HEK293 (cell line): ENCODE measurements at regions not wholly inside any gene's neighbourhood (a gene's known extent, or its start where the extent isn't known, plus 50 kb on each side); places are given as distances from the start of the nearest gene placed in this dataset.

Experiments
- CTCF ChIA-PET: fragments of 350-600 bp; formaldehyde crosslinking; extraction: SDS; loops from one replicate; lab custom pipeline; 2021; ENCODE audit warnings: antibody characterized with exemption; lab: Yijun Ruan, JAX
- POLR2A ChIA-PET: fragments of 300-600 bp; formaldehyde crosslinking; extraction: SDS; loops from one replicate; lab custom pipeline; 2020; ENCODE audit warnings: antibody characterized with exemption, inconsistent platforms; lab: Yijun Ruan, JAX
- H3K27ac ChIP-seq: fragments of 200-500 bp; sonication (Bioruptor generic); 2 replicates; pipeline ENCODE4 v1.5.1; 2014; ENCODE audit warnings: low read depth, low read length, control low read depth, inconsistent platforms; ENCODE audit errors: extremely low read depth
- H3K36me3 ChIP-seq, 2 experiments: fragments of 200-500 bp in 1 of 2; sonication (Bioruptor generic) in 1 of 2; 1 replicate in 1 of 2; 2 replicates in 1 of 2; pipeline ENCODE4 v1.5.1; 2014 to 2017; ENCODE audit warnings: inconsistent platforms in 2 of 2, low read length in 2 of 2; ENCODE audit not compliant: control insufficient read depth in 2 of 2, insufficient read depth in 1 of 2
- H3K4me1 ChIP-seq: fragments of 200-500 bp; sonication (Bioruptor generic); 2 replicates; pipeline ENCODE4 v1.5.1; 2014; ENCODE audit warnings: mild to moderate bottlenecking, low read length, inconsistent platforms; ENCODE audit not compliant: control insufficient read depth, insufficient read depth
- H3K4me3 ChIP-seq: 2 replicates; pipeline ENCODE4 v1.5.1; 2011; ENCODE audit warnings: low read depth, mild to moderate bottlenecking, control low read depth, low read length, moderate library complexity
- H3K9me3 ChIP-seq: fragments of 200-500 bp; sonication (Bioruptor generic); 2 replicates; pipeline ENCODE4 v1.5.1; 2014; ENCODE audit warnings: low read depth, low read length, inconsistent platforms; ENCODE audit not compliant: control insufficient read depth, insufficient read depth
- GLIS2 ChIP-seq: fragments of 450-650 bp; formaldehyde crosslinking; IDR thresholded peaks from 2 replicates; pipeline ENCODE4 v1.5.1; 2016; ENCODE audit warnings: missing biosample characterization, missing genetic modification characterization
- SCRT1 ChIP-seq: fragments of 450-650 bp; formaldehyde crosslinking; IDR thresholded peaks from 2 replicates; pipeline ENCODE4 v1.5.1; 2016; ENCODE audit warnings: missing biosample characterization, missing genetic modification characterization, borderline replicate concordance
- SETDB1 ChIP-seq: IDR thresholded peaks from one replicate; pipeline ENCODE4 v1.6.1; 2017; ENCODE audit warnings: mild to moderate bottlenecking, low read length, moderate library complexity, mixed read lengths; ENCODE audit not compliant: insufficient read length
- ZBTB21 ChIP-seq: fragments of 450-650 bp; formaldehyde crosslinking; IDR thresholded peaks from 2 replicates; pipeline ENCODE4 v1.5.1; 2017; ENCODE audit warnings: missing biosample characterization, missing genetic modification characterization
- ZNF324 ChIP-seq: fragments of 450-650 bp; formaldehyde crosslinking; IDR thresholded peaks from 2 replicates; pipeline ENCODE4 v1.5.1; 2016; ENCODE audit warnings: missing biosample characterization, missing genetic modification characterization
- ZNF354C ChIP-seq: fragments of 450-650 bp; formaldehyde crosslinking; IDR thresholded peaks from 2 replicates; pipeline ENCODE4 v1.5.1; 2016; ENCODE audit warnings: missing biosample characterization, missing genetic modification characterization, low read depth, borderline replicate concordance
- ZNF366 ChIP-seq: fragments of 450-650 bp; formaldehyde crosslinking; conservative IDR thresholded peaks from 2 replicates; pipeline ENCODE4 v1.5.1; 2016; ENCODE audit warnings: missing biosample characterization, missing genetic modification characterization
- ZNF501 ChIP-seq: fragments of 450-650 bp; formaldehyde crosslinking; IDR thresholded peaks from 2 replicates; pipeline ENCODE4 v1.5.1; 2016; ENCODE audit warnings: missing biosample characterization, missing genetic modification characterization
- ZNF510 ChIP-seq: fragments of 450-650 bp; formaldehyde crosslinking; IDR thresholded peaks from 2 replicates; pipeline ENCODE4 v1.5.1; 2018; ENCODE audit warnings: mild to moderate bottlenecking, missing genetic modification characterization, missing biosample characterization; ENCODE audit not compliant: insufficient replicate concordance
- ZNF530 ChIP-seq: fragments of 450-650 bp; formaldehyde crosslinking; IDR thresholded peaks from 2 replicates; pipeline ENCODE4 v1.5.1; 2016; ENCODE audit warnings: low read depth, missing biosample characterization, missing genetic modification characterization
- ZNF544 ChIP-seq: fragments of 450-650 bp; formaldehyde crosslinking; IDR thresholded peaks from 2 replicates; pipeline ENCODE4 v1.5.0; 2017; ENCODE audit warnings: missing biosample characterization, missing genetic modification characterization
- ZNF561 ChIP-seq: fragments of 450-650 bp; IDR thresholded peaks from 2 replicates; pipeline ENCODE4 v1.5.1; 2018; ENCODE audit warnings: missing biosample characterization, missing genetic modification characterization, borderline replicate concordance
- ZNF600 ChIP-seq: fragments of 450-650 bp; formaldehyde crosslinking; IDR thresholded peaks from 2 replicates; pipeline ENCODE4 v1.5.1; 2016; ENCODE audit warnings: missing biosample characterization, missing genetic modification characterization
- ZSCAN5A ChIP-seq: fragments of 450-650 bp; formaldehyde crosslinking; IDR thresholded peaks from 2 replicates; pipeline ENCODE4 v1.5.1; 2016; ENCODE audit warnings: missing biosample characterization, missing genetic modification characterization
- TF ChIP-seq, protein P1 (sequence below): fragments of 450-650 bp; formaldehyde crosslinking; IDR thresholded peaks from 2 replicates; pipeline ENCODE4 v1.5.1; 2016; ENCODE audit warnings: missing biosample characterization, missing genetic modification characterization
- TF ChIP-seq, protein P2 (sequence below): fragments of 450-650 bp; formaldehyde crosslinking; IDR thresholded peaks from 2 replicates; pipeline ENCODE4 v1.5.1; 2016; ENCODE audit warnings: missing biosample characterization, missing genetic modification characterization
- TF ChIP-seq, protein P3 (sequence below): fragments of 450-650 bp; formaldehyde crosslinking; IDR thresholded peaks from 2 replicates; pipeline ENCODE4 v1.5.1; 2016; ENCODE audit warnings: missing biosample characterization, missing genetic modification characterization
- TF ChIP-seq, protein P4 (sequence below): fragments of 450-650 bp; formaldehyde crosslinking; IDR thresholded peaks from 2 replicates; pipeline ENCODE4 v1.5.1; 2016; ENCODE audit warnings: missing biosample characterization, missing genetic modification characterization
- TF ChIP-seq, protein P5 (sequence below): fragments of 450-650 bp; formaldehyde crosslinking; IDR thresholded peaks from 2 replicates; pipeline ENCODE4 v1.5.1; 2016; ENCODE audit warnings: missing biosample characterization, missing genetic modification characterization

DNA sequence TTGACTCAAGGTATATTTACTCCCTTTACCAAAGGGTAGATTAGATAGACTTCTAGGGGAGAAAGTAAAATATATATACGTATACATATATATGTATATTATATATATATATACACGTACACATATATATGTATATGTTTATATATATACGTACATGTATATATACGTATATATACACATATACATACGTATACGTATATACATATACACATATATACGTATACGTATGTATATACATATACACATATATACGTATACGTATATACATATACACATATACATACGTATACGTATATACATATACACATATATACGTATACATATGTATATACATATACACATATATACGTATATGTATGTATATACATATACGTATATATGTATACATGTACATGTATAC lies 430.5 kb upstream of the ANO3 start:
- POLR2A ChIA-PET: no interaction called here
- TF ChIP-seq SETDB1 (no peak), ZNF324 (tag by site-specific recombination) (no peak), ZBTB21 (tag by site-specific recombination) (no peak), ZNF501 (tag by site-specific recombination) (no peak), ZNF530 (tag by site-specific recombination) (no peak), ZNF544 (tag by site-specific recombination) (no peak), ZNF561 (tag by site-specific recombination) (no peak), ZNF600 (tag by site-specific recombination) (no peak), ZNF366 (tag by site-specific recombination) (no peak), ZNF510 (tag by site-specific recombination) (no peak), SCRT1 (no peak), GLIS2 (tag by site-specific recombination) (no peak)
- TF ChIP-seq, protein P1, sequence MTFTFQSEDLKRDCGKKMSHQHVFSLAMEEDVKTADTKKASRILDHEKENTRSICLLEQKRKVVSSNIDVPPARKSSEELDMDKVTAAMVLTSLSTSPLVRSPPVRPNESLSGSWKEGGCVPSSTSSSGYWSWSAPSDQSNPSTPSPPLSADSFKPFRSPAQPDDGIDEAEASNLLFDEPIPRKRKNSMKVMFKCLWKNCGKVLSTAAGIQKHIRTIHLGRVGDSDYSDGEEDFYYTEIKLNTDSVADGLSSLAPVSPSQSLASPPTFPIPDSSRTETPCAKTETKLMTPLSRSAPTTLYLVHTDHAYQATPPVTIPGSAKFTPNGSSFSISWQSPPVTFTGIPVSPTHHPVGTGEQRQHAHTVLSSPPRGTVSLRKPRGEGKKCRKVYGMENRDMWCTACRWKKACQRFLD (tag by site-specific recombination): no peak
- TF ChIP-seq, protein P2, sequence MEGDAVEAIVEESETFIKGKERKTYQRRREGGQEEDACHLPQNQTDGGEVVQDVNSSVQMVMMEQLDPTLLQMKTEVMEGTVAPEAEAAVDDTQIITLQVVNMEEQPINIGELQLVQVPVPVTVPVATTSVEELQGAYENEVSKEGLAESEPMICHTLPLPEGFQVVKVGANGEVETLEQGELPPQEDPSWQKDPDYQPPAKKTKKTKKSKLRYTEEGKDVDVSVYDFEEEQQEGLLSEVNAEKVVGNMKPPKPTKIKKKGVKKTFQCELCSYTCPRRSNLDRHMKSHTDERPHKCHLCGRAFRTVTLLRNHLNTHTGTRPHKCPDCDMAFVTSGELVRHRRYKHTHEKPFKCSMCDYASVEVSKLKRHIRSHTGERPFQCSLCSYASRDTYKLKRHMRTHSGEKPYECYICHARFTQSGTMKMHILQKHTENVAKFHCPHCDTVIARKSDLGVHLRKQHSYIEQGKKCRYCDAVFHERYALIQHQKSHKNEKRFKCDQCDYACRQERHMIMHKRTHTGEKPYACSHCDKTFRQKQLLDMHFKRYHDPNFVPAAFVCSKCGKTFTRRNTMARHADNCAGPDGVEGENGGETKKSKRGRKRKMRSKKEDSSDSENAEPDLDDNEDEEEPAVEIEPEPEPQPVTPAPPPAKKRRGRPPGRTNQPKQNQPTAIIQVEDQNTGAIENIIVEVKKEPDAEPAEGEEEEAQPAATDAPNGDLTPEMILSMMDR (tag by site-specific recombination): no peak
- TF ChIP-seq, protein P3, sequence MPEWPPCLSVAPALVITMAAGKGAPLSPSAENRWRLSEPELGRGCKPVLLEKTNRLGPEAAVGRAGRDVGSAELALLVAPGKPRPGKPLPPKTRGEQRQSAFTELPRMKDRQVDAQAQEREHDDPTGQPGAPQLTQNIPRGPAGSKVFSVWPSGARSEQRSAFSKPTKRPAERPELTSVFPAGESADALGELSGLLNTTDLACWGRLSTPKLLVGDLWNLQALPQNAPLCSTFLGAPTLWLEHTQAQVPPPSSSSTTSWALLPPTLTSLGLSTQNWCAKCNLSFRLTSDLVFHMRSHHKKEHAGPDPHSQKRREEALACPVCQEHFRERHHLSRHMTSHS (tag by site-specific recombination): no peak
- no peaks in the 10 kb centered on the region for H3K9me3 ChIP-seq

DNA sequence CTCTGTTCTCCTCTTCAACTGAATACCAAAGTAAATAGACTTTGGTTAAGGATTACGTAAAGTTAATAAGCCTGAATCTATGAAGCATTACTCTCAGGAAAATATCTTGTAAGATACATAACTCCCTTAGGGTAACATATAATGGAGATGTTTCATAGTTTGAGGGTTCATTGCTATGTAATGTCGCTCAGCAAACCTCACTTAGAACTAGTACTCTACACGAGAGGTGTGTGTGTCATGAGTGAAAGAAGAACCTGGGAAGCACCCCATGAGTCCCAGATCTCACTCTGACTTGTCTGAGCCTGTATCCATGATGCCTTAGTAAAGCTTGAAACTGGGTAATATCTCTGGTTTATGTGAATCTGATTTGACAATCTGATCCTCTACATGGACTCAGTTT lies 429.5 kb upstream of the ANO3 start:
- Histone ChIP-seq H3K36me3 (no peaks in the 10 kb centered on the region), H3K9me3 (no peaks in the 10 kb centered on the region), H3K27ac (no peak overlapping the region), H3K4me3 (no peak overlapping the region), H3K4me1 (no peaks in the 10 kb centered on the region)
- CTCF ChIA-PET: no interaction called here
- POLR2A ChIA-PET: no interaction called here
- TF ChIP-seq ZSCAN5A (tag by site-specific recombination) (no peak), ZNF354C (tag by site-specific recombination) (no peak)
- TF ChIP-seq, protein P4, sequence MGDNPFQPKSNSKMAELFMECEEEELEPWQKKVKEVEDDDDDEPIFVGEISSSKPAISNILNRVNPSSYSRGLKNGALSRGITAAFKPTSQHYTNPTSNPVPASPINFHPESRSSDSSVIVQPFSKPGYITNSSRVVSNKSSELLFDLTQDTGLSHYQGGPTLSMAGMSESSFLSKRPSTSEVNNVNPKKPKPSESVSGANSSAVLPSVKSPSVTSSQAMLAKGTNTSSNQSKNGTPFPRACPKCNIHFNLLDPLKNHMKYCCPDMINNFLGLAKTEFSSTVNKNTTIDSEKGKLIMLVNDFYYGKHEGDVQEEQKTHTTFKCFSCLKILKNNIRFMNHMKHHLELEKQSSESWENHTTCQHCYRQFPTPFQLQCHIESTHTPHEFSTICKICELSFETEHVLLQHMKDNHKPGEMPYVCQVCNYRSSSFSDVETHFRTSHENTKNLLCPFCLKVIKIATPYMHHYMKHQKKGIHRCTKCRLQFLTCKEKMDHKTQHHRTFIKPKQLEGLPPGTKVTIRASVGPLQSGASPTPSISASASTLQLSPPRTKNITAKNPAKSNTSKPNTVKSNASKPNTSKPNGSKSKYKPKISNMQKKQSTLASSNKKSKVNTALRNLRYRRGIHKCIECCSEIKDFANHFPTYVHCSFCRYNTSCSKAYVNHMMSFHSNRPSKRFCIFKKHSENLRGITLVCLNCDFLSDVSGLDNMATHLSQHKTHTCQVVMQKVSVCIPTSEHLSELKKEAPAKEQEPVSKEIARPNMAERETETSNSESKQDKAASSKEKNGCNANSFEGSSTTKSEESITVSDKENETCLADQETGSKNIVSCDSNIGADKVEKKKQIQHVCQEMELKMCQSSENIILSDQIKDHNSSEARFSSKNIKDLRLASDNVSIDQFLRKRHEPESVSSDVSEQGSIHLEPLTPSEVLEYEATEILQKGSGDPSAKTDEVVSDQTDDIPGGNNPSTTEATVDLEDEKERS (tag by site-specific recombination): no peak
- TF ChIP-seq, protein P5, sequence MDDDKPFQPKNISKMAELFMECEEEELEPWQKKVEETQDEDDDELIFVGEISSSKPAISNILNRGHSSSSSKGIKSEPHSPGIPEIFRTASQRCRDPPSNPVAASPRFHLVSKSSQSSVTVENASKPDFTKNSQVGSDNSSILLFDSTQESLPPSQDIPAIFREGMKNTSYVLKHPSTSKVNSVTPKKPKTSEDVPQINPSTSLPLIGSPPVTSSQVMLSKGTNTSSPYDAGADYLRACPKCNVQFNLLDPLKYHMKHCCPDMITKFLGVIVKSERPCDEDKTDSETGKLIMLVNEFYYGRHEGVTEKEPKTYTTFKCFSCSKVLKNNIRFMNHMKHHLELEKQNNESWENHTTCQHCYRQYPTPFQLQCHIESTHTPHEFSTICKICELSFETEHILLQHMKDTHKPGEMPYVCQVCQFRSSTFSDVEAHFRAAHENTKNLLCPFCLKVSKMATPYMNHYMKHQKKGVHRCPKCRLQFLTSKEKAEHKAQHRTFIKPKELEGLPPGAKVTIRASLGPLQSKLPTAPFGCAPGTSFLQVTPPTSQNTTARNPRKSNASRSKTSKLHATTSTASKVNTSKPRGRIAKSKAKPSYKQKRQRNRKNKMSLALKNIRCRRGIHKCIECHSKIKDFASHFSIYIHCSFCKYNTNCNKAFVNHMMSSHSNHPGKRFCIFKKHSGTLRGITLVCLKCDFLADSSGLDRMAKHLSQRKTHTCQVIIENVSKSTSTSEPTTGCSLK: no peak
- TF ChIP-seq, all 188 proteins: peak for 0

More for the DNA sequence above, 430.5 kb upstream of the ANO3 start:
- H3K4me3 ChIP-seq: no peak overlapping the region
- H3K27ac ChIP-seq: no peak overlapping the region
- H3K4me1 ChIP-seq: no peaks in the 10 kb centered on the region
- no peaks in the 10 kb centered on the region for H3K36me3 ChIP-seq
- CTCF ChIA-PET: no interaction called here
